ENCODE measurements at regions not wholly inside any gene's neighbourhood (a gene's known extent, or its start where the extent isn't known, plus 50 kb on each side); places are given as distances from the start of the nearest gene placed in this dataset.

GRCh38 chr7:46213154-46213537 is 292.1 kb upstream of the IGFBP3 start:
- no peak for DNase-seq

DNA sequence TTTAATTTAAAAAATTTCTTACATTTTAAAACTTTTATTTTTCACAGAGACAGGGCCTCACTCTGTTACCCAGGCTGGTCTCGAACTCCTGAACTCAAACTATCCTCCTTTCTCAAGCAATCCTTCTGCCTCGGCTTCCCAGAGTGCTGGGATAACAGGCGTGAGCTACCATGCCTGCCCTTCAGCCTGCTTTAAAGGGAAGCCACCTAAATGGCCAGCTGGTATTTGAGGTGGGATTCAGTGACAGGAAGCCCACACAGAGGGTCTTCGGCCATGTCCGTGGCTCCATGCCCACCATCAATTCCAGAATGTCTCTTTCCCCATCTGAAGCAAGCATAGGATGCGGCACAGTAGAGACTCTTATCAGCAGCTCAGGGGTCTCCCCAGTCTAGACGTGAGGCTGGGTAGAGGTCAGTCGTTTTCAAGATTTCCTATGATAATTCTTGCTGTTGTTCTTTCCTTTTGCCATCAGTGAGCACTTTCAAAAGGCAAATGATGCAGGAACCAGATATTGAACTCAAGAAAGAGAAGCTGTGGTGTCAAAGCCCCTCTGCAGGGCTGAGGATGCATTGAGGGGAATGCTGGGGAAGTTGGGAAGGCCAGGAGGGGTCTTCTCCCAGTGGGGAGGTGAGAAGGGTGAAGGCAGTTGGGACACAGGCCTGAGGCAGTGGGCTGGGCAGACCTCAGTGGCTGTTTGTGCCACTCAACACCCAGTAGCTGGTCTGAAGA is 291.5 kb upstream of the IGFBP3 start:
- DNase-seq, result no peak

DNA sequence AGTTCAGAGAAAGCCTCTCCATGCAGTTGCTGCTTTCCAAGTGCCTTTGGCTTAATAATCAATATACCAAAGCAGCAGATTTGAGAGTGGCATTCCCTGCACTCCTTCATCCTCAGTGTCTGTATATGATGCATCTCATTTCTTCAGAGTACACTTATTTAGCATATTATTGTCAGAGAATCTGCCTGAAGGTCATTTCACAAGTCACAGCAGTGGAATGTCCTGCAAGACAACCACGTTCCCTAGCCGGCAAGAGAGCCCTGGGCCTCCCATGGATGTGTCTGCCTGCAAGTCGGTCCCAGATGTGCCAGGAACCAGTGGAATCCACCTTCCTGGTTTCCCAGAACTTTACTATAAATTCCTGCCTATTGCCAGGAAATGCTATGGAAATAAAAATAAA is 289.4 kb upstream of the IGFBP3 start:
- DNase-seq, result no peak

DNA sequence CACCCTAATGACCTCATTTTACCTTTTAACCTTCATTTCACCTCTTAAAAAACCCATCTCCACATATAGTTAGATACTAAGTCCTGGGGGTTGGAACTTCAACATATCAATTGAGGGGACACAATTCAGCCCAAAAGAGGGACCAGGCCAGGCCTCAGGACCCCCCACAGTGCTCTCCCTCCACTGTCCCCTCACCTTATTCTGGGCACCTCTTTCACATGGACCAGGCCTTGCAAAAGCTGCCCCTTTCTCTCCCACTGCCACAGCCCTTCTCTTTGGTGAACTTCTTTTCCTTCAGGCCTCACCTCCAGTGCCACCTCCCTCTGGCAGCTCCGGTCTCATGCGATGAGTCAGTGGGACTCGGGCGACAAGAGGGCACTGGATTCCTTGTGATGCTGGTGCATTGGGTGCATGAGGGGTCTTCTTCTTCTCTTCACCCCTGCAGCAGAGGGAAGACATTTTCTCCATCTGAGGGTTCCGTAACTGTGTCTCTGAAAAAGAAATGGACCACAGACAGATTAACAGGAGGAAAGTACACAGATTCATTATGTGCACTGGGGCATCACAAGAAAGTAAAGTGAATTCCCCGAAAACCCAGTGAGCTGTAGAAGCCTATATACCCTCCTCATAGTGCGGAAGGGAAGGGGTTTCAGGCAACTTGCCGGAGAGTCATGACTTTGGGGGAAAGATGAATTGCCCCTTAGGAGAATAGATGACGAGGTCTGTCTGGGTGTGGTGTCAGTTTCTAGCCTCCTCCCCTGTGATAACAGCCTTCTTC is 288.7 kb upstream of the IGFBP3 start:
- DNase-seq, result no peak

DNA sequence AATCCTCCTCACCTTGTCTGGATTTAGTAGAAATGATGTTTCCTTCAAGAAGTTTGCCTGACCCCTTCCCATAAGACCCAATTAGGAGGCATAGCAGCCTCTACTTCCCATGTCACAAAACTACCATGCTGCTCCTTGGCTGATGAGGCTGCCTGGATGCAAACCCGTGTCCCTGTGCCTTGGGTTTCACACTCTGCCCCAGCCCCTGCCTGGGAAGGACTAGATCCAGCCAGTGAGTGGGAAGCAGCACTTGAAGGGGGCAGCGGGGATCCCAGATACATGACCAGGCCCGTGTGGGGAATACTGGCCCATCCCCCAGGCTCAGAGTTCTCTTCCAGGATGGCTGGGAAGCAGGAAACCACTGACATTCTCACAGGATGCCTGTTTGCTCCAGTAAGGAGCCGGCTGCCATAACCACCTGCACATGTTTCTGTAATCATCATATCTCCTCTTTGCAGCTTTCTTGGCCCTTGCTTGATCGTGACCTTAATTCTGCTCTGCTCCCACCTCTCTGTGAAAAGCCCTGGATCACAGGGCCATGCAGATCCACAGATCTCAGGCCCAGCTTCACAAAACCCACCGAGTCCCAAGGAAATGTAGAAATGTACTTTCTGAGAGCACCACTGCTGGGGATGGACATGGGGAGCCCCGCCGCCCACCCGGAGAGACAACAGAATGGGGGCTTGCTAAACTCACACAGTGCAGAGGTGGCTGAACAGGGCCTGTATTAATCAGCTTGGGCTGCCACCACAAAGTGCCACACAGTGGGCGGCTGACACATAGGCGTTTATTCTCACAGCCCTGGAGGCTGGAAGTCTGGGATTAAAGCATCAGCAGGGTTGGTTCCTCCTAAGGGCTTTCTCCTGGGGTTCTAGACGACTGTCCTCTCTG is 287.8 kb upstream of the IGFBP3 start:
- DNase-seq, result no peak

DNA sequence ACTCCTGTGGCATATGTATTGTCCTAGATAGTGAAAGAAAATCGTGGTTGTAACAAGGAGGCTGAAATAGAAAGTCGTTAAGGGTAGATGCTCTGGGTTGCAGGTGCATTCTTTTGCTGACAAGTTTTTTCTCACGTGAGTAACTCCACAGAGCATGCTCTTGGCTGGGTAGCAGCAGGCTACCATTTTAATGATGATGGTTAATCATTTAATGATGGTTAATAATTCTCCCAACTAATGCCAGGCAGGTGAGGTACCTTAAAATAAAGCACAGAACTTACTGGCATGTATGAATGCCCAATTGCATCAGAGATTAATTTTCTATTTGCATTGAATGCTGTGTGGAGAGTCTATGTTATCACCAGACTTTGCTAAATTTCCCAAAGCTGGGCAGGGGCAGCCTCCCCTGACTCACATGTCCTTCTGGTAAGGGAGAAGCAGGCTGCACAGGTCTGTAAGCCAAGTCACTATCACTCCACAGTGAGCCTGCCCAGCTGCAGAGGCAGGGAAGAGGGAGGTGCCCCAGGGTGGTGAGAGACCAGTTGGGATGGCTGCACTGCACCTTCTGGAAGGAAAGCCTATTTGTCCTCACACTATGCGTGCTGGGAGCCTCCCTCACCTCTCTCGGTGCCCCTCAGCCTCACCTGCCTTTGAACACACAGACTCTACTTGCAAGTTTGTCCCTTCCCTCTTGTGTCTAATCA is 287.0 kb upstream of the IGFBP3 start:
- no peak for DNase-seq

- no peak for DNase-seq
These were observed 285.5 kb upstream of the IGFBP3 start for GRCh38 chr7:46206476-46207060.

DNA sequence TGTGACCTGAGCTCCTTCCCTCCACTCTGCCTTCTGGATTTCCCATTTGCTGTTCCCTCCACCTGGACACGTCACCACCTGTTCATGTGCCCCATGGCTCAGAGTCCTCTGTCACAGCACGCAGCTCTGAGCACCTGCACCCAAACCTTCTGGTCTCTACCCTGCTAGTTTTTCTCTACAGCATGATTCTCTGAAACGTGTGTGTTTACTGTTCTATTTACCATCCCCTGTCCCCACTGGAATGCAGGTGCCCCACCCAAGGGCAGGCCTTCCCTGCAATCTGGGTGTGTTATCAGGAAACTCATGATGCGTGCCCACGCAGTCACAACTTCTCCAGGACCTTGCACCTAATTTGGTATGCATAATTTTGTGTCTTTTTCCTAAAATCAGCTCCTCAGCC is 284.4 kb upstream of the IGFBP3 start:
- no peak for DNase-seq

- DNase-seq, result no peak
These were observed 282.9 kb upstream of the IGFBP3 start for GRCh38 chr7:46203926-46204325.

DNA sequence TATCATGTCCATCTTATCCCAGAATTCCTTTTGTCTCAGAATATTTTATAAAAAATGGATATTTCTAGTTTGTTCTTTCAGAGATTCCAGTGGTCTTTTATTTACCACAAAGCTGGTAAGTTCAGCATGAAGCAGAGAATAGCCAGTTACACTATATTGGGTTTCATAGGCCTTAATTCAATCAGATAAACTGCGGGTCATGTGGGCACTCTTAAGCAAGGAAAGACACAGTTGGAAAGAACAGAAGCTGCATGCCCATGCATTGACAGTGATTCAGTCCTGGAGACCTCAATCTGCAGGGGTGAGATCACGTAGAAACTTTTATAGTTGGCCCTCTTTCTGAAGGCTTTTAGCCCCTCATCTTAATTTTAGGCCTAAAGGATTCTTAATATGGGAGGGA is 281.3 kb upstream of the IGFBP3 start:
- no peak for DNase-seq

GRCh38 chr7:46201961-46202360 is 280.9 kb upstream of the IGFBP3 start:
- DNase-seq, result no peak

- DNase-seq, result no peak
These were observed 277.6 kb upstream of the IGFBP3 start for GRCh38 chr7:46198701-46199100.

DNA sequence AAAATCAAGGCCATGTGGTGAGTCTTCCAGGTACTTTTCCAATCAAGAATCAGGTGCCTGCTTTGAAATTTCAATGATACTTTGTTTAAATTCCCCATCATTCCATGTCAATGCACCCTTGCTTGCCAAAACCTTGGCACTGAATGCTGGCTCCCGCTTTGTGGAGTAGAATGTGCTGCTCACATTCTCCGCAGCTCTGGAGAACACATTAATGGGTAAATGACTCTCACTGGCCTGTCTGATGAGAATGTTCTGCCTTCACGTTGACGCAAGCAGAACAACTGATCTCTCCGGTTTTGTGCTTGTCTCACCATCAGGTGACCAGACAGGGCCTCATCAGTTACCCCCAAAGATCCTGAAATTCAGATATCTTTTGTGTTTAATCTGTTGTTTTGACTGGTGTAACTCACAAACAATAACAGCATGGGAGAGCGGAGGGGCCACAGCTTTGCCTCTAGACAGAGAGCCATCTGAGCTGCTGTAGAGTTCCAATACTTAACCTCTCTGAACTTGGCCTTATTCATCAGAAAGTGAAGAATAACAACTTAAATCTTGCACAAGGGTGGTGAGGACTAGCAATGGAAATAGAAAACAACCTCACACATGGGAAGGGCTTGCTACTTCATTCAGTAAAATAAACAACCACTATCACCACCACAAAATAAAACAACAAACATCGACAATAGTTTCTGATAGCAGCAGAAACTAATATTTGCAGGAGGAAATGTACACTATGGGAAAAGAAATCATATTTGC is 276.9 kb upstream of the IGFBP3 start:
- DNase-seq, result no peak

- DNase-seq, result no peak
These were observed 274.9 kb upstream of the IGFBP3 start for GRCh38 chr7:46195934-46196333.

- no peak for DNase-seq
These were observed 271.2 kb upstream of the IGFBP3 start for GRCh38 chr7:46192271-46192670.

DNA sequence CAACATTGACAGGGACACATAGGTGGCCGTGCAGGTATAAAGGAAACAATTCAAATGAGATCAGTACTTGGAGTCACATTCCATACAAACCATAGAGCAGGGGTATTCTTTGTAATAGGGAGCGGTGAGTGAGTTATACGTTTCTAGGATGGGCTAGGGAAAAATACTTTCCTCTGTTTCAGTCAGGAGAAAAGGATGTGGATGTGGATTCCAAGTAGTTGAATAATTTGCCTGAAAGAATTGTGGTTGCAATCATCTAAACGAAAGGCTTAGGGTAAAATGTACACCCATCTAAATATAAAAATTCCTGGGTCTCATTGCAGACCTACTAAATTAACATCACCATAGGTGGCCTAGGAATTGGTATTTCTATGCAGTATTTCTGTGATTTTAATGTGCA is 270.7 kb upstream of the IGFBP3 start:
- DNase-seq, result no peak

- no peak for DNase-seq
These were observed 270.2 kb upstream of the IGFBP3 start for GRCh38 chr7:46191296-46191695.

DNA sequence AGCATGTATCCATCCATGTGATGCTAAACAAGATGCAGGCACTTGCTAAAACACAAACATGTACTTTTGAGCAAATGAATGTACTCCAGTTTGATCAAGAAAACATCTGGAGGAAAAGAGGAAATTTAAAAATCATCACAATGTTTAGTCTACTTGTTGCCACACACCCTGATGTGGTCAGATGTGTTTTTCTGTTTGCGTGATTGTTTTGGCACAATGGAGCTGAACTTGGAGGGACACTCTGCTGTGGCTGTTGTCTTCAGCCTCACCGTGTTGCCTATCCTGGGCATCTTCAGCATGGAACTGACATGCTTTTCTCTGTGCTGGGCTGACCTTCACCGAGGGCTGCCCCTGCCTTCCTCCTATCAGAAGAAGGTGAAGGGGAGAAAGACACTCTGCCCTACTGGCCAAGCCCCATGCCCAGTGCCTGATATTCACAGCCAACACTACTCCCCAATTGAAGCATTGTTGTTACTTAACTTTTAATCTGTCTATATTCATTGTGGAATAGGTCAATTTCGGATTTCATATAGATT is 268.3 kb upstream of the IGFBP3 start:
- no peak for DNase-seq

DNA sequence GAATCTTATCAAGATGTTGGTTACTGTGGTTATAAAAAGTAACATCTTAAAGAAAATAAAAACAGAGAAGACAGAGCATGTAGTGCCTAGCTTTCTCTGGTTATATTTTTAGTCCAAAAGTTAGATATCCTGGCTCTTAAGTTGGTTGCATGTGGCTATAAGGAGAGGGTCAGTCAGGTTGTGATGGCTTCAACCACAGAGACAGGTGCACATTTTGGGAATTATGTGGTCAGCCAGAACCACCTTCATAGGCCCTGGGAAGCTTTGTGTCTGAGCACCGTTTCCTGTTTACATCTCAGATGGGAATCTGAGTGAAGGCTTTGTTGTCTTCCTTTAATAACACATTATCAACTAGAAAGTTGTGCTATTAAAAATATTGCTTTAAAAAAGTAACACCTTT is 265.1 kb upstream of the IGFBP3 start:
- DNase-seq, result no peak

DNA sequence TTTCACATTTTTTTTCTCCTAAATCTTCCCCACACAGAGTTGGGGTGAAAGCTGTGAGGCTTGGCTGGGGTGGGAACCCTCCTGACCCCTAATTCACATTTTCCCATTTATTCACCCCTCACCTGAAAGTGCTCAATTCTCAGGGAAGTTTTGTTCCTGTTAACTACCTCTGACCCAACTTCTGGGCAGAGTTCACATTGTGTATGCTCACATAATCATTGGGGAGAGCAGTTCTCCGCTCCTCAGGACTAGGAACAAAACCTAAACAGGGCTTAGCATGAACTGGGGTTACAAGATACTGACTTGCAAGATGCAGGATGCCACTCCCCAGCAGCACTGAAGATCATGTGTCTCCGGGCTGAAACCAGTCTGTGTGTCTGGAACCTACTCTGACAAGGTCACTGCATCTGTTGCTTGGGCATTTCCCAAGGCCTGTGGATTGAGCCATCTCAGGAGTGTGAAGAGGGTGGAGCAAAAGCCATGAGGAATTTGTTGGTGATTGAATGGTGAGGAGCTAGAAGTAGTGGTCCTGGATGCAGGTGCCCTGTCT is 258.1 kb upstream of the IGFBP3 start:
- no peak for DNase-seq

DNA sequence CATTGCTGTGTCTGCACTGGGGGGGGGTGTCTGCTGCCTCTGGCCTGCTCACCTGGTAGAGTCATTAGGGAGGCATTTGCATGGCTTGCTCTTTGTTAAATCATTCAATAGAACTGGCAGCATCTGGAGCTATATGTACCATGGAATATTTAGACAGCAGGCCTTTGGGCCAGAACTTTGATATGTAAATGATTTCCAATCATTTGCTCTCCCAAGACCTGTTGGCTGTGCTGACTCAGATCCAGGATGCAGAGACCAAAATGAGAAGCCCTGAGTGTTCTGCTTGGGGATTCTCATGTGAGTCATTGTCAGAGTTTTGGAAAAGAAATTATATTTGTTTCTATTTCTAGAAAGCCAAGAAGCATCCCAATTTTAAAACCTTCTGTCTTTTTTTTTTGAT is 257.6 kb upstream of the IGFBP3 start:
- no peak for DNase-seq
